HEK293T (cell line): ENCODE measurements at regions not wholly inside any gene's neighbourhood (a gene's known extent, or its start where the extent isn't known, plus 50 kb on each side); places are given as distances from the start of the nearest gene placed in this dataset.

Experiments
- FOXM1 ChIP-seq: fragments of 450-650 bp; IDR thresholded peaks from 2 replicates; pipeline ENCODE4 v1.6.1; 2017; ENCODE audit warnings: mild to moderate bottlenecking, borderline replicate concordance
- HDGF ChIP-seq: fragments of 450-650 bp; IDR thresholded peaks from 2 replicates; pipeline ENCODE4 v1.6.1; 2017; ENCODE audit warnings: antibody characterized with exemption, borderline replicate concordance
- NFRKB ChIP-seq: fragments of 450-650 bp; IDR thresholded peaks from 2 replicates; pipeline ENCODE4 v1.6.1; 2016; ENCODE audit warnings: mild to moderate bottlenecking, moderate library complexity
- TARDBP ChIP-seq: fragments of 450-650 bp; IDR thresholded peaks from 2 replicates; pipeline ENCODE4 v1.6.1; 2016

DNA sequence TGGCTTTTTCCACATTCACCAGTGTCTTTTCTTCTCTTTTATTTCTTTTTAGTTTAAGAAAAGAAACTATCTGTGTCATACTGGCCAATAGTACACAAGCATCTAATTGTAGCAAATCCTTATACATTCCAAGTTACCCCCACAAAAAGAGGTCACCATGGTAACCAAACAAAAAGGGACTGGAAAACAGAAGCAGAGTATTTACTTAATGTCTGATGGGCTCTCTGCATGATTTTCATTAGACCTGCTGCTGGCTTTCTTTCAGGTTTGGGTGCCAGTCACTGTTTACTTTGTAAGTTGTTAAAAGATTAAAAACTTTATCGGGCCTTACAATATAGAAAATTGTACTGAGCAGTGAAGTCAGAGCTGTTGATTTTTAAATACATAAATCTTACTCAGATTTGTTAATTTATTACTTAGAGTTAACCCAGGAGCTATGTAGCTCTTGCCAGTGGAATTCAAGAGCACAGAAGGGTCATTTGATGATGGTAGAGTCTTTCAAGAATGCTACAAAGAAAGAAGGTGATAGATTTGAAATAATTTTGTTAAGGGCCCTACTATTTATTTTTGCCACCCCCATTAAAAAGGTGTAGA, 123.9 kb downstream of the BRMS1L start:
- TF ChIP-seq FOXM1: no peak
- no peak for TF ChIP-seq HDGF
- no peak for TF ChIP-seq NFRKB
- no peak for TF ChIP-seq TARDBP
